HCT116 (cell line): ENCODE measurements at regions not wholly inside any gene's neighbourhood (a gene's known extent, or its start where the extent isn't known, plus 50 kb on each side); places are given as distances from the start of the nearest gene placed in this dataset.

Source experiments
- ATAC-seq: fragments of 200-7000 bp; cut with Tn5 transposase; 2 replicates; pipeline ENCODE4 v1.9.1; 2020; ENCODE audit warnings: mild to moderate bottlenecking, moderate library complexity
- BruUV-seq: library from RNA; stranded (reverse); fragments of 400-500 nt; replicated peaks from 2 replicates; lab custom pipeline; 2021; lab: Mats Ljungman, UMichigan
- CTCF ChIA-PET: fragments of 300-600 bp; sonication (Branson Sonifier 250); formaldehyde crosslinking; loops from one replicate; lab custom pipeline; 2021; ENCODE audit warnings: antibody characterized with exemption; lab: Charles Lee
- POLR2A ChIA-PET: fragments of 300-600, 350-600 bp; sonication (Branson Sonifier 250); formaldehyde crosslinking; loops from one replicate; lab custom pipeline; 2021; ENCODE audit warnings: antibody characterized with exemption; lab: Charles Lee
- RAD21 ChIA-PET, 2 experiments: fragments of 300-600 bp; sonication (Branson Sonifier 250); formaldehyde crosslinking; loops; one replicate each; lab custom pipeline; 2023; ENCODE audit warnings: low total read pairs in 2 of 2; ENCODE audit not compliant: uncharacterized antibody in 2 of 2, unreplicated experiment in 2 of 2, low non-redundant PET in 1 of 2; lab: Charles Lee
- DNase-seq: peaks from one replicate; pipeline ENCODE4 v3.0.0-alpha.2; 2010; ENCODE audit warnings: low read depth, low spot score
- H2AFZ ChIP-seq: fragments of 200-600 bp; shearing (Covaris generic), sonication (generic); 2 replicates; pipeline ENCODE4 v1.6.1; 2017; ENCODE audit warnings: low read depth, mixed run types, mixed read lengths, antibody characterized with exemption, low read length; ENCODE audit not compliant: poor library complexity, severe bottlenecking
- H3K27ac ChIP-seq: 2 replicates; pipeline ENCODE4 v1.5.1; 2012; ENCODE audit warnings: low read depth, low read length
- H3K27me3 ChIP-seq: fragments of 200-600 bp; sonication (generic); 2 replicates; pipeline ENCODE4 v1.6.1; 2016; ENCODE audit warnings: mixed run types, low read length, mixed read lengths; ENCODE audit not compliant: insufficient read depth
- H3K36me3 ChIP-seq, 2 experiments: fragments of 200-500 bp in 1 of 2; fragments of 200-600 bp in 1 of 2; sonication (Bioruptor generic) in 1 of 2; sonication (generic) in 1 of 2; 2 replicates each; pipeline versions ENCODE4 v1.5.1 to v1.6.1; 2014 to 2016; ENCODE audit warnings: low read length in 2 of 2, inconsistent platforms in 1 of 2, mixed read lengths in 1 of 2, mixed run types in 1 of 2; ENCODE audit not compliant: insufficient read depth in 2 of 2, control insufficient read depth in 1 of 2
- H3K4me1 ChIP-seq, 2 experiments: fragments of 200-600 bp in 1 of 2; sonication (generic) in 1 of 2; 2 replicates each; pipeline versions ENCODE4 v1.5.1 to v1.6.1; 2012 to 2017; ENCODE audit warnings: low read length in 2 of 2, inconsistent platforms in 1 of 2, mild to moderate bottlenecking in 1 of 2, mixed read lengths in 1 of 2, mixed run types in 1 of 2, moderate library complexity in 1 of 2; ENCODE audit not compliant: insufficient read depth in 2 of 2, control insufficient read depth in 1 of 2
- H3K4me2 ChIP-seq: fragments of 200-600 bp; sonication (generic); 2 replicates; pipeline ENCODE4 v1.6.1; 2017; ENCODE audit warnings: mixed run types, low read length, mixed read lengths
- H3K4me3 ChIP-seq, 2 experiments: fragments of 200-600 bp in 1 of 2; sonication (generic) in 1 of 2; replicated peaks in 1 of 2; 2 replicates each; pipeline ENCODE4 v1.5.1; 2011 to 2016; ENCODE audit warnings: low read length in 2 of 2, control low read depth in 1 of 2, low read depth in 1 of 2, mild to moderate bottlenecking in 1 of 2, mixed read lengths in 1 of 2, mixed run types in 1 of 2
- H3K79me2 ChIP-seq: fragments of 200-600 bp; sonication (generic); 2 replicates; pipeline ENCODE4 v1.6.1; 2017; ENCODE audit warnings: mild to moderate bottlenecking, mixed run types, low read length, moderate library complexity, mixed read lengths; ENCODE audit not compliant: insufficient read depth
- H3K9ac ChIP-seq: fragments of 200-600 bp; sonication (generic); 2 replicates; pipeline ENCODE4 v1.6.1; 2016; ENCODE audit warnings: low read length, mixed read lengths
- H3K9me2 ChIP-seq: fragments of 200-600 bp; sonication (generic), shearing (Covaris generic); 2 replicates; pipeline ENCODE4 v1.6.1; 2017; ENCODE audit warnings: mixed run types, mild to moderate bottlenecking, moderate library complexity; ENCODE audit not compliant: insufficient read depth
- H3K9me3 ChIP-seq, 2 experiments: fragments of 200-500 bp in 1 of 2; fragments of 200-600 bp in 1 of 2; sonication (Bioruptor generic) in 1 of 2; sonication (generic) in 1 of 2; 2 replicates each; pipeline ENCODE4 v1.6.1; 2014 to 2017; ENCODE audit warnings: low read length in 2 of 2, mixed read lengths in 2 of 2, inconsistent platforms in 1 of 2, low read depth in 1 of 2, mild to moderate bottlenecking in 1 of 2, mixed run types in 1 of 2, moderate library complexity in 1 of 2; ENCODE audit not compliant: control insufficient read depth in 1 of 2, insufficient read depth in 1 of 2
- H4K20me1 ChIP-seq: fragments of 200-600 bp; sonication (generic), shearing (Covaris generic); 2 replicates; pipeline ENCODE4 v1.6.1; 2017; ENCODE audit warnings: mixed run types, mild to moderate bottlenecking, moderate library complexity; ENCODE audit not compliant: insufficient read depth
- CEBPB ChIP-seq: IDR thresholded peaks from 2 replicates; pipeline ENCODE4 v1.6.1; 2012; ENCODE audit warnings: low read depth
- ELF1 ChIP-seq: IDR thresholded peaks from 2 replicates; pipeline ENCODE4 v1.6.1; 2012; ENCODE audit warnings: low read depth, borderline replicate concordance
- EZH2phosphoT487 ChIP-seq: fragments of 200-600 bp; IDR thresholded peaks from 2 replicates; pipeline ENCODE4 v1.6.1; 2018; ENCODE audit warnings: antibody characterized with exemption, borderline replicate concordance
- POLR2A ChIP-seq: IDR thresholded peaks from 2 replicates; pipeline ENCODE4 v1.7.0; 2011; ENCODE audit warnings: borderline replicate concordance; ENCODE audit not compliant: insufficient read depth, insufficient read length; ENCODE audit errors: extremely low read depth
- POLR2AphosphoS5 ChIP-seq: IDR thresholded peaks from 2 replicates; pipeline ENCODE4 v1.6.1; 2011; ENCODE audit warnings: mild to moderate bottlenecking, low read depth, low read length, moderate library complexity
- RAD21 ChIP-seq: IDR thresholded peaks from 2 replicates; pipeline ENCODE4 v1.6.1; 2012; ENCODE audit warnings: low read depth, mild to moderate bottlenecking
- SIN3A ChIP-seq: IDR thresholded peaks from 2 replicates; pipeline ENCODE4 v1.6.1; 2012; ENCODE audit warnings: low read depth
- SRF ChIP-seq: IDR thresholded peaks from 2 replicates; pipeline ENCODE4 v1.6.1; 2012; ENCODE audit warnings: low read depth
- TCF7L2 ChIP-seq: IDR thresholded peaks from 2 replicates; pipeline ENCODE4 v1.7.0; 2011; ENCODE audit warnings: borderline replicate concordance, inconsistent platforms; ENCODE audit not compliant: insufficient read depth, insufficient read length; ENCODE audit errors: extremely low read depth
- ZNF274 ChIP-seq: fragments of 200-500 bp; sonication (Bioruptor generic); IDR thresholded peaks from 2 replicates; pipeline ENCODE4 v1.6.1; 2014; ENCODE audit warnings: mild to moderate bottlenecking, low read depth, low read length, inconsistent platforms
- intact Hi-C: fragments of 100-400 bp; cut with micrococcal nuclease; formaldehyde crosslinking; loops from 2 replicates; pipeline ENCODE4 v1.10.0; 2022
- TF ChIP-seq, protein P1 (sequence below): IDR thresholded peaks from 2 replicates; pipeline ENCODE4 v1.6.1; 2011; ENCODE audit warnings: mild to moderate bottlenecking, low read length, moderate library complexity; ENCODE audit not compliant: insufficient replicate concordance; ENCODE audit errors: extremely low read depth
- TF ChIP-seq, protein P2 (sequence below): IDR thresholded peaks from 2 replicates; pipeline ENCODE4 v1.6.1; 2012; ENCODE audit warnings: low read depth
- TF ChIP-seq, protein P3 (sequence below), 3 experiments: fragments of 200-600 bp in 1 of 3; sonication (generic) in 1 of 3; IDR thresholded peaks in 2 of 3; conservative IDR thresholded peaks in 1 of 3; 2 replicates each; pipeline ENCODE4 v1.5.1; 2012 to 2017; ENCODE audit warnings: low read depth in 2 of 3, low read length in 2 of 3, antibody characterized with exemption in 1 of 3, borderline replicate concordance in 1 of 3, control low read depth in 1 of 3, mild to moderate bottlenecking in 1 of 3, mixed read lengths in 1 of 3, mixed run types in 1 of 3, moderate library complexity in 1 of 3; ENCODE audit not compliant: insufficient read depth in 1 of 3

DNA sequence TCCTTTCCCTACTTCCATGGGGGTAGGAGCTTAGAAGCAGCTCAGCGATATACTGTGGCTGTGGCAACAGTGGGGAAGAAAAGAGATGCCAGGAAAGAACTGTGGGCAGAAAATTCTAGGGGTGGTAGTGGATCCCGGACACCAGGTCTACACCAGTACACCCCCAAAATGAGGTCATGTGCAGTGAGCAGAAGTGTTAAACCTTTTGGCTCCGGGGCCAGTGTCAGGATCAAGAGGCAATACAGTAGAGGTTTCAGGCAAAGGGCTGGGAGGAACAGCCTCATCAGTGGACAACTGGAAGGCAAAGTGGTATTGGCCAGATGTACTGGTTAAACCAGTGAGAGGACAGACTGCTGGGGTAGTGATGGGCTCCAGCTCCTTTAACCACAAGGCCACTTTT lies 163.1 kb upstream of the CCL2 start:
- no TSS peak for BruUV-seq
- no peak for ATAC-seq
- no peak overlapping the region for H2AFZ ChIP-seq
- peaks cover 0 to 3% of the 10 kb centered on the region in 2 experiments; a peak in 2 of 4 replicates for H3K9me3 ChIP-seq
- H3K79me2 ChIP-seq: no peaks in the 10 kb centered on the region
- H3K27ac ChIP-seq: no peak overlapping the region
- no peak for DNase-seq
- H3K9ac ChIP-seq: no peak overlapping the region
- RAD21 ChIA-PET: no interaction called here
- CTCF ChIA-PET: no interaction called here
- no peaks in the 10 kb centered on the region for H3K36me3 ChIP-seq
- POLR2A ChIA-PET: no interaction called here
- TF ChIP-seq CEBPB: no peak
- TF ChIP-seq, protein P1, sequence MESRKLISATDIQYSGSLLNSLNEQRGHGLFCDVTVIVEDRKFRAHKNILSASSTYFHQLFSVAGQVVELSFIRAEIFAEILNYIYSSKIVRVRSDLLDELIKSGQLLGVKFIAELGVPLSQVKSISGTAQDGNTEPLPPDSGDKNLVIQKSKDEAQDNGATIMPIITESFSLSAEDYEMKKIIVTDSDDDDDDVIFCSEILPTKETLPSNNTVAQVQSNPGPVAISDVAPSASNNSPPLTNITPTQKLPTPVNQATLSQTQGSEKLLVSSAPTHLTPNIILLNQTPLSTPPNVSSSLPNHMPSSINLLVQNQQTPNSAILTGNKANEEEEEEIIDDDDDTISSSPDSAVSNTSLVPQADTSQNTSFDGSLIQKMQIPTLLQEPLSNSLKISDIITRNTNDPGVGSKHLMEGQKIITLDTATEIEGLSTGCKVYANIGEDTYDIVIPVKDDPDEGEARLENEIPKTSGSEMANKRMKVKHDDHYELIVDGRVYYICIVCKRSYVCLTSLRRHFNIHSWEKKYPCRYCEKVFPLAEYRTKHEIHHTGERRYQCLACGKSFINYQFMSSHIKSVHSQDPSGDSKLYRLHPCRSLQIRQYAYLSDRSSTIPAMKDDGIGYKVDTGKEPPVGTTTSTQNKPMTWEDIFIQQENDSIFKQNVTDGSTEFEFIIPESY: no peak
- H3K4me2 ChIP-seq: no peak overlapping the region
- H3K4me1 ChIP-seq: no peaks in the 10 kb centered on the region
- H3K9me2 ChIP-seq: no peaks in the 10 kb centered on the region
- H4K20me1 ChIP-seq: no peaks in the 10 kb centered on the region
- intact Hi-C loops: no loop called here
- no peak overlapping the region for H3K4me3 ChIP-seq
- no peaks in the 10 kb centered on the region for H3K27me3 ChIP-seq

- no peaks in the 10 kb centered on the region for H4K20me1 ChIP-seq
- H3K27me3 ChIP-seq: no peaks in the 10 kb centered on the region
- no peak overlapping the region for H3K27ac ChIP-seq
- no peak overlapping the region for H2AFZ ChIP-seq
- CTCF ChIA-PET: no interaction called here
- H3K9ac ChIP-seq: no peak overlapping the region
- H3K4me3 ChIP-seq: no peak overlapping the region
- H3K4me2 ChIP-seq: no peak overlapping the region
- no peaks in the 10 kb centered on the region for H3K36me3 ChIP-seq
- ATAC-seq (no peak), DNase-seq (no peak)
- intact Hi-C loops: no loop called here
- H3K79me2 ChIP-seq: no peaks in the 10 kb centered on the region
- TF ChIP-seq SRF (no peak), ZNF274 (no peak), SIN3A (no peak), POLR2A (no peak), RAD21 (no peak), POLR2AphosphoS5 (no peak), ELF1 (no peak), TCF7L2 (no peak), EZH2phosphoT487 (no peak)
- TF ChIP-seq, protein P2, sequence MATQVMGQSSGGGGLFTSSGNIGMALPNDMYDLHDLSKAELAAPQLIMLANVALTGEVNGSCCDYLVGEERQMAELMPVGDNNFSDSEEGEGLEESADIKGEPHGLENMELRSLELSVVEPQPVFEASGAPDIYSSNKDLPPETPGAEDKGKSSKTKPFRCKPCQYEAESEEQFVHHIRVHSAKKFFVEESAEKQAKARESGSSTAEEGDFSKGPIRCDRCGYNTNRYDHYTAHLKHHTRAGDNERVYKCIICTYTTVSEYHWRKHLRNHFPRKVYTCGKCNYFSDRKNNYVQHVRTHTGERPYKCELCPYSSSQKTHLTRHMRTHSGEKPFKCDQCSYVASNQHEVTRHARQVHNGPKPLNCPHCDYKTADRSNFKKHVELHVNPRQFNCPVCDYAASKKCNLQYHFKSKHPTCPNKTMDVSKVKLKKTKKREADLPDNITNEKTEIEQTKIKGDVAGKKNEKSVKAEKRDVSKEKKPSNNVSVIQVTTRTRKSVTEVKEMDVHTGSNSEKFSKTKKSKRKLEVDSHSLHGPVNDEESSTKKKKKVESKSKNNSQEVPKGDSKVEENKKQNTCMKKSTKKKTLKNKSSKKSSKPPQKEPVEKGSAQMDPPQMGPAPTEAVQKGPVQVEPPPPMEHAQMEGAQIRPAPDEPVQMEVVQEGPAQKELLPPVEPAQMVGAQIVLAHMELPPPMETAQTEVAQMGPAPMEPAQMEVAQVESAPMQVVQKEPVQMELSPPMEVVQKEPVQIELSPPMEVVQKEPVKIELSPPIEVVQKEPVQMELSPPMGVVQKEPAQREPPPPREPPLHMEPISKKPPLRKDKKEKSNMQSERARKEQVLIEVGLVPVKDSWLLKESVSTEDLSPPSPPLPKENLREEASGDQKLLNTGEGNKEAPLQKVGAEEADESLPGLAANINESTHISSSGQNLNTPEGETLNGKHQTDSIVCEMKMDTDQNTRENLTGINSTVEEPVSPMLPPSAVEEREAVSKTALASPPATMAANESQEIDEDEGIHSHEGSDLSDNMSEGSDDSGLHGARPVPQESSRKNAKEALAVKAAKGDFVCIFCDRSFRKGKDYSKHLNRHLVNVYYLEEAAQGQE: no peak
- TF ChIP-seq, protein P3, sequence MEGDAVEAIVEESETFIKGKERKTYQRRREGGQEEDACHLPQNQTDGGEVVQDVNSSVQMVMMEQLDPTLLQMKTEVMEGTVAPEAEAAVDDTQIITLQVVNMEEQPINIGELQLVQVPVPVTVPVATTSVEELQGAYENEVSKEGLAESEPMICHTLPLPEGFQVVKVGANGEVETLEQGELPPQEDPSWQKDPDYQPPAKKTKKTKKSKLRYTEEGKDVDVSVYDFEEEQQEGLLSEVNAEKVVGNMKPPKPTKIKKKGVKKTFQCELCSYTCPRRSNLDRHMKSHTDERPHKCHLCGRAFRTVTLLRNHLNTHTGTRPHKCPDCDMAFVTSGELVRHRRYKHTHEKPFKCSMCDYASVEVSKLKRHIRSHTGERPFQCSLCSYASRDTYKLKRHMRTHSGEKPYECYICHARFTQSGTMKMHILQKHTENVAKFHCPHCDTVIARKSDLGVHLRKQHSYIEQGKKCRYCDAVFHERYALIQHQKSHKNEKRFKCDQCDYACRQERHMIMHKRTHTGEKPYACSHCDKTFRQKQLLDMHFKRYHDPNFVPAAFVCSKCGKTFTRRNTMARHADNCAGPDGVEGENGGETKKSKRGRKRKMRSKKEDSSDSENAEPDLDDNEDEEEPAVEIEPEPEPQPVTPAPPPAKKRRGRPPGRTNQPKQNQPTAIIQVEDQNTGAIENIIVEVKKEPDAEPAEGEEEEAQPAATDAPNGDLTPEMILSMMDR (IDR thresholded peaks at IDR 0.05 in 2 of 3, conservative IDR thresholded peaks at IDR 0.05 in 1 of 3; ENCODE audit: borderline replicate concordance in 1 of 3, insufficient read depth in 1 of 3, low read depth in 2 of 3, low read length in 2 of 3): no peak
- POLR2A ChIA-PET: no interaction called here
- no TSS peak for BruUV-seq
- H3K9me2 ChIP-seq: no peaks in the 10 kb centered on the region
- no peaks in the 10 kb centered on the region for H3K4me1 ChIP-seq
- H3K9me3 ChIP-seq: peaks cover 0 to 3% of the 10 kb centered on the region in 2 experiments; a peak in 2 of 4 replicates
- RAD21 ChIA-PET: no interaction called here
Observed at GRCh38 chr17:34095106-34095505, 160.0 kb upstream of the CCL2 start.
